IPS DF 6.9 (cell line): ENCODE measurements at regions not wholly inside any gene's neighbourhood (a gene's known extent, or its start where the extent isn't known, plus 50 kb on each side); places are given as distances from the start of the nearest gene placed in this dataset.
"Not testable (repeated sequence)": the region's sequence is repeated elsewhere in the genome, so short reads cannot be mapped to it uniquely, and the experiment has no call there.

ENCODE experiments used
- DNase-seq: peaks from one replicate; pipeline ENCODE4 v3.0.0-alpha.2; 2013; ENCODE audit warnings: low read depth, low spot score
- H3K27ac ChIP-seq: one replicate; pipeline ENCODE4 v1.5.1; 2013; ENCODE audit warnings: low read length, control low read depth
- H3K27me3 ChIP-seq: 2 replicates; pipeline ENCODE4 v1.6.1; 2013; ENCODE audit warnings: mild to moderate bottlenecking, low read length; ENCODE audit not compliant: control insufficient read depth, insufficient read depth
- H3K36me3 ChIP-seq: 2 replicates; pipeline ENCODE4 v1.6.1; 2013; ENCODE audit warnings: low read length; ENCODE audit not compliant: control insufficient read depth, insufficient read depth
- H3K4me1 ChIP-seq: 2 replicates; pipeline ENCODE4 v1.6.1; 2013; ENCODE audit warnings: low read length; ENCODE audit not compliant: control insufficient read depth, insufficient read depth
- H3K4me3 ChIP-seq: 2 replicates; pipeline ENCODE4 v1.5.1; 2013; ENCODE audit warnings: mild to moderate bottlenecking, low read length
- H3K9me3 ChIP-seq: 2 replicates; pipeline ENCODE4 v1.6.1; 2013; ENCODE audit warnings: low read length, inconsistent platforms; ENCODE audit not compliant: control insufficient read depth, insufficient read depth
- WGBS: extraction: QIAGEN DNeasy Blood & Tissue Kit; methylation state at CpG from one replicate; pipeline ENCODE4 v1.1.7; 2013; ENCODE audit warnings: mixed read lengths, missing lambda C conversion rate; ENCODE audit not compliant: insufficient read length, insufficient coverage; 5-methylcytosine and 5-hydroxymethylcytosine counted together

GRCh38 chr22:44640618-44641155, 61.3 kb upstream of the PRR5 start:
- WGBS: no CpG with 5 or more reads among the region's 12 CpGs
- DNase-seq: no peak
- Histone ChIP-seq H3K27ac (no peak overlapping the region), H3K27me3 (no peaks in the 10 kb centered on the region), H3K36me3 (no peaks in the 10 kb centered on the region), H3K4me3 (no peak overlapping the region), H3K4me1 (no peaks in the 10 kb centered on the region; the same call in 1 of the 2 replicates), H3K9me3 (no peaks in the 10 kb centered on the region)

- H3K27me3 ChIP-seq: no peaks in the 10 kb centered on the region
- DNase-seq: no peak
- no peaks in the 10 kb centered on the region for H3K9me3 ChIP-seq
- no peak overlapping the region for H3K27ac ChIP-seq
- no CpG with 5 or more reads among the region's 12 CpGs for WGBS
- H3K4me3 ChIP-seq: no peak overlapping the region
- H3K36me3 ChIP-seq: no peaks in the 10 kb centered on the region
- H3K4me1 ChIP-seq: no peaks in the 10 kb centered on the region; the same call in 1 of the 2 replicates
These were observed 62.0 kb upstream of the PRR5 start for GRCh38 chr22:44639891-44640617.

- Histone ChIP-seq H3K4me3 (no peak overlapping the region), H3K36me3 (no peaks in the 10 kb centered on the region), H3K9me3 (no peaks in the 10 kb centered on the region), H3K27me3 (no peaks in the 10 kb centered on the region), H3K4me1 (no peaks in the 10 kb centered on the region; the same call in 1 of the 2 replicates), H3K27ac (no peak overlapping the region)
- no peak for DNase-seq
- no CpG with 5 or more reads among the region's 34 CpGs for WGBS
These were observed 62.8 kb upstream of the PRR5 start for GRCh38 chr22:44638971-44639760.

- not testable (repeated sequence) for H3K4me3 ChIP-seq, H3K27ac ChIP-seq, H3K9me3 ChIP-seq, H3K27me3 ChIP-seq, H3K4me1 ChIP-seq, H3K36me3 ChIP-seq, DNase-seq
- WGBS: 100% methylated on average over 2 of the region's 3 CpGs
These were observed 65.3 kb upstream of the PRR5 start for GRCh38 chr22:44636502-44637206.

GRCh38 chr22:44635567-44635966, 66.4 kb upstream of the PRR5 start:
- not testable (repeated sequence) for H3K9me3 ChIP-seq, DNase-seq, H3K4me1 ChIP-seq, H3K27ac ChIP-seq, H3K4me3 ChIP-seq, H3K36me3 ChIP-seq, H3K27me3 ChIP-seq
- no CpG with 5 or more reads among the region's 9 CpGs for WGBS

GRCh38 chr22:44634426-44635321, 67.3 kb upstream of the PRR5 start:
- no peak for DNase-seq
- no peaks in the 10 kb centered on the region for H3K36me3 ChIP-seq
- no CpG with 5 or more reads among the region's 9 CpGs for WGBS
- no peaks in the 10 kb centered on the region for H3K27me3 ChIP-seq
- H3K27ac ChIP-seq: no peak overlapping the region
- H3K4me1 ChIP-seq: no peaks in the 10 kb centered on the region
- no peaks in the 10 kb centered on the region; the same call in 1 of the 2 replicates for H3K9me3 ChIP-seq
- no peak overlapping the region for H3K4me3 ChIP-seq

- Histone ChIP-seq H3K4me3 (no peak overlapping the region), H3K27ac (no peak overlapping the region), H3K4me1 (no peaks in the 10 kb centered on the region), H3K36me3 (no peaks in the 10 kb centered on the region), H3K9me3 (no peaks in the 10 kb centered on the region; the same call in 1 of the 2 replicates), H3K27me3 (peaks cover 2% of the 10 kb centered on the region; the same call in 1 of the 2 replicates)
- 100% methylated on average over 4 of the region's 4 CpGs for WGBS
- DNase-seq: no peak
These were observed 68.4 kb upstream of the PRR5 start for GRCh38 chr22:44633647-44634046.

GRCh38 chr22:44632541-44633396, 69.2 kb upstream of the PRR5 start:
- DNase-seq: no peak
- H3K9me3 ChIP-seq: no peaks in the 10 kb centered on the region; the same call in 1 of the 2 replicates
- no peak overlapping the region for H3K27ac ChIP-seq
- H3K27me3 ChIP-seq: peaks cover 3% of the 10 kb centered on the region; the same call in 1 of the 2 replicates
- no peak overlapping the region for H3K4me3 ChIP-seq
- no peaks in the 10 kb centered on the region for H3K4me1 ChIP-seq
- H3K36me3 ChIP-seq: no peaks in the 10 kb centered on the region
- no CpG with 5 or more reads among the region's 7 CpGs for WGBS

GRCh38 chr22:44630826-44631225, 71.2 kb upstream of the PRR5 start:
- Histone ChIP-seq H3K4me1 (0 out of 2 replicates have a peak, but pooled peaks cover 2% of the 10 kb centered on the region), H3K4me3 (no peak overlapping the region), H3K36me3 (no peaks in the 10 kb centered on the region), H3K9me3 (no peaks in the 10 kb centered on the region; the same call in 1 of the 2 replicates), H3K27me3 (peaks cover 9% of the 10 kb centered on the region; the same call in 1 of the 2 replicates), H3K27ac (no peak overlapping the region)
- no CpG with 5 or more reads among the region's 3 CpGs for WGBS
- DNase-seq: no peak
